ENCODE measurements at regions not wholly inside any gene's neighbourhood (a gene's known extent, or its start where the extent isn't known, plus 50 kb on each side); places are given as distances from the start of the nearest gene placed in this dataset.

DNA sequence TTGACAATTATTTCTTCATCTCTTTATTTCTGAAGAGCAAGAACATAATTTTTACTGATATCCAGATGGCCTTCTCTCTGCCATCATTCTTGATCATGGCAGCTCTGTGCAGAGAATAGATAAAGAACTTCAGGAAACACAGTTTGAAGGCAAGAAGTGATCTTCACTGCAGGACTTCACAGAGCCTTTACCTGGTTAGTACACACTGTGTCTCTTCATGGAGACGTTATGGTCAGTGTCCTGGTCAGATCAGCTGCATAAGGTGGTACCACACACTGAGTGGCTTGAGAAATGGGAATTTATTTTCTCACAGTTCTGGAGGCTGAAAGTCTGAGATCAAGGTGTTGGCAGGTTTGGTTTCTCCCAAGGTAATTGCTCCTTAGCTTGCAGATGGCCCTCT lies 129.5 kb downstream of the UTP18 start:
- no peak for DNase-seq

DNA sequence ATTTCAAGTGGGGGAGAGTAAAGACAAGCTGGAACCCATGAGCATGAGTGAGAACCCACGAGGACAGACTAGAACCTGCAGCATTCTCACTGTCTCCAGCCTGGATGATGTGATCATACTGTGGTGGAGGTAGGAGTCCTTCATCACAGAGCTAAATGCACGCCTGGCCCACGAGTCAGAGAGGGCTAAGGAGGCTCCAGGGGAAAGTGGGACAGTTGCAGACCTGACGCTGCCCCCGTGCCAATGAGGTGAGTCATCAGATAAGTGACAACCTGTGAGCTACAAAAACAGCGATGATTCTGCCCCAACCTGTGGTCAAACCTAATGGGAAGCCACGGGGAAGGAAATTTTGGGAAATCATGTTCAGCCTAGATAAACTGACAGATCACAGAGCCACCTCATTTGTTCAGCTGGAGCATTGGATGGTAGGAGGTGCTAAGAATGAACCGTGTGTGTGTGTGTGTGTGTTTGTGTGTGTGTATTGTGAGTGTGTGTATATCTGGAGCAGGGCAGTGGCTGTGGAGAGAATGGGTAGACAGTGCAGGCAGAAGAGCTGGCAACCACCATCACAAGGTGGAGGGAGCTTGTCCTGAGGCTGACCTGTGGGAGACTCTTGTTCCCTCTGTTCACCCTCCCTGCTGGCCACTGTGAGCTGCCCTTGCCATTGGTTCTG lies 131.8 kb downstream of the UTP18 start:
- DNase-seq: no peak

DNA sequence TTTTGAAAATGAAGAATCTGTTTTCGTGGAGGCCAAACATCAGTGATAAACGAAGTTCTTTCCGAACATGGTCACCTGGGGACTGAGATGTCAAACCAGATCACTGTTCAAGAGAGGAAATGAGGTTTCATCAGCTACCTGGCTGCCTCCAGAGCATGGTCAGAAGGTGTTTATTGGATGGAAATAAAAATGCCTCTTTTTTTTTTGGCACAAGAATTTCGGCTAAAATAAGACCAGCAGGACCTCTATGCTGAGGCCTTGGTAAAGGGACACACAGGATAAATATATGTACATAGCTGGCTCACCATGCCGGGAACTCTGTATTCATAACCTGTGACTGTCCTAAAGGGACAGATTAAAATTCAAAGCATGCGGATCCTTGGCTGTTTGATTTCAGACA lies 135.3 kb downstream of the UTP18 start:
- no peak for DNase-seq

DNA sequence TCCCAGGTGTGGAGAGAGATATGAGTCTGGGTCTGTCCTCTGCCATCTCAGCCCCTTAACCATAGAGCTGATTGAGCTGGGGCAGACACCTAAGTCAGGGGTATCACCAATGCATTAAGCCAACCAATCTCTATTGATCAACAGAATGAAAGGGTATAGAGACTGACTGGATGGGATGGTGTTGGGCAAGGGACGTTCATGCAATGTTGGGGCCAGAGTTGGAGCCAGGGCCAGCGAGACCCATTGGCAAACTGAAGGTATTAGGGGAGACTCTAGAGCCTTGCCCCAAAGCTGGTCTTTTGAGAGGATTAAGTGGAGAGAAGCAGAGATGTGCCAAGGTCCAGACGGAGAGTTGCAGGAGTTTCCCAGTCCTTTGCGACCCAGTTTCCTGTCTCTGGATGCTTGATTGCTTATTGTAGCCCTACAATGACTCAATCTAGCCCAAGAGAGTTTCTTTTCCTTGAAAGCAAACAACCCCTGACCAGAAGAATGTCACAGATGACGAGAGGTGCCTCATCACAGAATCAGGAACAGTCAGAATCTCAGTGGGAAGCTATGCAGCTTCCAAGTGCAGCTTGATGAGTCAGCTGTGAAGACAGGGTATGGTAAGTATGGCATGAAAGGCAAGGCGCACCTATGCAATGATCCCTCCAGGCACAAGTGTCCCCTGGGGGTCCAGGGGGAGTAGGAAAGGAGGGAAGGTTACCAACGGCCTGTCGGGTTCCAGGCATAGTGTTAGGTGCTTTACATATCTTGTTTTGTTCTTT lies 137.2 kb downstream of the UTP18 start:
- DNase-seq: no peak

DNA sequence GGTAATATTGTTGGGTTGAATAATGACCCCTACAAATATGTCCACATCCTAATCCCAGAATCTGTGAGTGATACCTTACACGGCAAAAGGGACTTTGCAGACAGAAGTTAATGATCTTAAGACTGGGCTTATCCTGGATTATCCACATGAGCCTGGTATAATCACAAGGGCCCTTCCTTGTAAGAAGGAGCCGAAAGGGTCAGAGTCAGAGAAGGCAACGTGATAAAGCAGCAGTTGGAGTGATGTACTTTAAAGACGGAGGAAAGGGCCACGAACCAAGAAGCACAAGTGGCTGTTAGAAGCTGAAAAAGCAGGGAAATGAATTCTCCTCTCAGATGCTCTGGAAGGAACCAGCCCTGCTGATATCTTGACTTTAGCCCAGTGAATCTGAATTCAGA lies 137.8 kb downstream of the UTP18 start:
- DNase-seq: no peak

DNA sequence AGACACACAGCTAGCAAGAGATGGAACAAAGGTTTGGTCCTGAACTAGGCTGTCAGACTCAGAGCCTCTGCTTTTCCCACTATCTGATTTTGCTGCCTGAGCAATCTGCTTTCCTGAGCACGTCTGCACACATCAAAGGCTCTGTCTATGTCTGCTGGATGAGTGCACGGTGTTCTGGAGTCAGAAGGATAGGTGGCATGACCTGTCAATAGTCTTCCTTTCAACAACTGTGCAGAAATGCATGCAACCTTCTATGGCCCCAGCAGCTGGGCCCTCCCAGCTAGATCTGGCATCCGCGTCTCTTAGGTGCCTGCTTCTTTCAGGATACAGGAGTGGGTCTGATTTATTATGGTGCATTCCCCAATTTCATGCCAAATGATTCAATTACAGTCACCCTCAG lies 138.3 kb downstream of the UTP18 start:
- no peak for DNase-seq

DNA sequence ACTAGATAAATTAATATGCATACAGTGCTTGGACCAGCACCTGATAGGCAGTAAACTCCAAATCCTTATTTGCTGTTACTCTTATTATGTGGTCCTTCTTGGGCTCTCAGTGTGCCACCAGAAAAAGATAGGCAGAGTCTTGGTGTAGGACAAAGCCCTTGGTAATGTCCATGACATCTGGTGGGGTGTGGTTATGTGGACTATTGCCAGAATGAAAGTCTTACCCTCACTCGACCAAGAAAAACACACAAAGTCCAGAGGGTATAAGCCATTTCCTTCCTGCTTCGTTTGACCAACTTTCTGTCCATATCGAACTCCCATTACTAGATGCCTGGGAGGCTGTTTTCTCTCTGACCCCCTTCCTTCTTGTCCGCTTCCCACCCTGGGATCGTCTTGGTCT lies 140.9 kb downstream of the UTP18 start:
- no peak for DNase-seq

DNA sequence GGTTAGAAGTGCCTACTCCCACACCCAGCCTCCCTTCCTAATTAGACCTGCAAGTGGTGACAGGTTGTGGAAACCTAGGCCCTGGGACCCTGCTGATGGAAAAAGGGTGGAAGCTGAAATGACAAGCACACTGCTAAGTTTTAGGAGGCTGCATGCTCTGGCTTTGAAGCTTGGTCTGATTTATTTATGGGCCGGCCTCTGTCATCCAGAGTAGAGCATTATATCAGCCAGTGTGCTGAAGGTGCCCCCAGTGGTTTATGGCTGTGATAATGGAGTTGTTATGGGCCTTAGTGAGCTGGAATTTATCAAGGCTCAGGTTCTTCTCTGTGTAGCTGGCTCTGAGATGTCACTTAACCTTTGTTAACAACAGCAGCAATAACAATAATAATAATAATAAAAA lies 142.6 kb downstream of the UTP18 start:
- DNase-seq: no peak

DNA sequence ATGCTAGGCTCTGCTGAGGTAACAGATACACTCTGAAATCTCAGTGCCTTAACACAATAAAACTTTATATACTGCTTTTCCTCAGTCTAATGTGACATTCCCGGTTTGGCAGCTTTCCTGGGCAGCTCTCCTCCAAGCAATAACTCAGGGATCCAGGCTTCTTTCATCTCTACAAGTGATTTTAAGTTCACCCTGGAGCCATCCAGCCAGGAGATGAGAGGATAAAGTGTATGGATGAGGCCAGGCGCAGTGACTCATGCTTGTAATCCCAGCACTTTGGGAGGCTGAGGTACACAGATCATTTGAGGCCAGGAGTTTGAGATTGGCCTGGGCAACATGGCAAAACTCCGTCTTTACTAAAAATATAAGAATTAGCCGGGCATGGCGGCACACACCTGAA lies 147.2 kb downstream of the UTP18 start:
- DNase-seq: no peak

DNA sequence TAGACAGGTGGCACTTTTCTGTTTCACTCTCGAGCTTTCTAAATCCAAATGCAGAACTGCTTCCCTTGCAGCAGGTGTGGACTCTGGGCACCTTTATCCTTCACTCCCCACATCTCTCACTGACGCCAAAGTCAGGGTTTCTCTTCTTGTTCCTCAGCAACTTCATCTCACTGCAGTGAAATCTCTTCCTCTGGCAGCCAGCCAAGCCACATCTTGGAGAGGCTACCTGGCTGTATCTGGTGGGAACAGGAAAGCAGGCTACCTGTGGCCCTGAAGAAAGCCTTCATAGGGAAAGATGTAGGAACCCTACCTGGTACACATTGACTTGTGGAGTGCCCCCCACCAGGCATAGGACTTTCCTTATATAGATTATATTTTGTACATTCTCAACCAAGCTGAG lies 159.1 kb downstream of the UTP18 start:
- no peak for DNase-seq

DNA sequence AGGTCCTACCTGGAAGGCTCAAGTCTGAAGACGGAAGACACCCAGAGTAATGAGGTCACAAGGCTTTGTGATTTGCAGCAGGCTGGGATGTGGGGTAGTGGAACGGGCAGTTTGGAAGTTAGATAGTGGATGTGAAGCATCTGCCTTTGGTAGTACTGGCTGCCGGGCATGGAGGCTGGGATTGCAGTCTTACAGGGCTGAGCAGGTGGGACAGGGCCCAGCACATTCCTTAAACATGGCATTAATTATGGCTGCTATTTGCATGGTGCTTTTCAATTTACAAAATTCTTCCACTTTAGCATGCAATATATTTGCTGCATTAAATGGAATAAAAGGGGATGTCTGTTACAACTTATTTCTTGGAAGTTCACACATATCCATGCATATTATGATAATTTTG lies 161.2 kb downstream of the UTP18 start:
- no peak for DNase-seq

DNA sequence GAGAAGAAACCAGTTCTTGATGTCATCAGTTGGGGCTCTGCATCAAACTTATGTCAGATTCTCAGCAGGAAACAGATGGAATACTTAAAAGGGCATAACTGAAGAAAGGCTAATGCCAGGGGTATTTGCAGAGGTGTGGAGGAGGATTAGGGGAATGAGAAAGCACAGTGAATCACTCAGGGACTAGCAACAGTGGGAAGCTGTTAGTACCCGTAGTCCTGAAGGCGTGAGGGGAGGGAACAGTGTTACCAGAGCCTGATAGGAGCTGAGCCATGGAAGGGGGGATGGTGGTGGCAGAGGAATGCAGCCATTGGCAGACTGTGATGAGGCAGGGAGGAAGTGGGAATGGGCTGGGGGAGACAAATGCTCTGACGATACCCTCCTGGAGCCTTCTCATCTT lies 162.3 kb downstream of the UTP18 start:
- DNase-seq: no peak

DNA sequence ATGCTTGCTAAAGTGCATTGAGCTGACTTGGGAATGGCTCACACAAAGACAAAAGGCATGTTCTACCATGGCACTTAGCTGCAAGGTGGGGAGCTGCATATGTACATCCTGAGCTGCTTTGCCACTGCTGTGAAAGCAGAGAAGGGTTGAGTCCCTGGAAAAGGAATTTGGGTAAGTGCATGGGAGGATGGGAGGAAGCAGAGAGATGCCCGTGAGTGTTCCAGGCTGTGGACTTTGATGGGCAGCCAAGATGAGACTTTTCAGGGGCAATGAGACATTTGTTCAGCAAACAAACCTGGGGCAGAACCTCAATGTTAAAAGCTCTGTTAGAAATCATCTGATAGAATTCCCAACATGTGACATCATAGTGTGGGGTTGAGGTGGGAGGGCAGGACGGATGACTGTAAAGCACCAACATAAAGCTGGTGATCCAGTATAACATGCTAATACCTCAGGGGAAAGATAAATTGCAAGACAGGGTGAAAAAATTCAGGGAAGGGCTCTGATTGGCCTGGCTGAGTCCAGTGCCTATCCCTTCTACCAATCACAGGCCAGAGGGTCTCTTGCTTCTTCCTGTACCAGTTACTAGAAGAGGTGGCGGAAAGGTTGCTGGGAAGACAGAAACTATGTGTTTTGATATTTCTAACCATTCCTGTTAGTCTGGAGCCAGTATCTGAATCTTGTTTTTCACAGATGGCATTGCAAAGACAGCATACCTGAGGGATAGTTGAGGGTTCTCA lies 163.2 kb downstream of the UTP18 start:
- DNase-seq: no peak

DNA sequence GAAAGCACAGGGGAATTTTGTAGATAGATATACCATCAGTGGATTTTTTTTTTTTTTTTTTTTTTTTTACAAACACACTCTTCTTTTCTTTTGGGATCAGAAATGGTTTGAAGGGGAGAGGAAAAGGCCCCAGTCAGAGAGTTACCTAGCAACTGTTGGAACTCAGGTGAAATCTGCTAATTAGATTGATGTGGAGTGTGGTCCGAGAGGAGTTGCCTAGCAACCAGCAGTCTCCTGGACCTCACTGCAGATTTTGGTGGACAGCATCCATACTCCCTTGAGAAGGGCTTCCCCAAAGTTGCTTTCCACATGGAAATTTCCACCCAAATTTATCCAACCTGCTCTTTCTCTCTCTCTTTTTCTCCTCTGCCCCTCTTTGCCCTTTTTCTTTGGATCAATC lies 165.4 kb downstream of the UTP18 start:
- no peak for DNase-seq

DNA sequence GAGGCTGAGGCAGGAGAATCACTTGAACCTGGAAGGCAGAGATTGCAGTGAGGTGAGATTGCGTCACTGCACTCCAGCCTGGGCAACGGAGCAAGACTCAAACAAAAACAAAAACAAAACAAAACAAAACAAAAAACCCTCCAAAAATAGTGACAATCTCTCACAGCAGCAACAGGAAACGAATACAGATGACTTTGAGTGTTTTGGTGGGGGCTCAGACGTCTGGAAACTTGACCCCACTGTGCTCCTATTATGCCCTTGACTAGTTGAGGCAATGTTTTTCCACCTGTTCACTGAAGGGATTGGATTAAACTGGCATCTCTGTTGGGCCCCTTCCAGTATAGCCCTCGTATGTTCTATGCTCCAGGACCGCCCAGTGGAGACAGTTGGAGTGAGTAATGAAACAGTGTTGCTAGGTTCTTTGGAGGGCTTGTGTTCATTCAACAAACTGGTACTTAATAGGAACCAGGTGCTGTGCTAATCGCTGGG lies 167.0 kb downstream of the UTP18 start:
- DNase-seq: peak; percentile 68

DNA sequence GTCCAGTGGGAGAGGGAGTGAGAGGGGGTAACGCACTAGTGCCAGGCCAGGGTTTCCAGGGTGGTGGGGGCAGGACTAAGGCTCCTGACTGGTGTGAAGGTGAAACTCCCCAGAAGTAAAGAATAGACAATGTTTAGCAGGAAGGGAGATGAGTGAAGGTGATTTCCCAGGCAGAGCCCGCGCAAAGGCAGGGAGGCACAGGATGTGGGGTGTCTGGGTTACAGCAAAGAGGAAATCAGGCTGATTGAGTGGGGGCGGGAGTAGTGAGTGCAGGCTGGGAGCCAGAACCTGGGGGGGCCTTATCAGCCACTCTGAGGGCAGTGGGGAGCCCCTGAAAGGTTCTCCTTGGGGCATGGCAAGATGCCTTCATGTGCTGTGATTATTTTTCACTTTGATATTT lies 167.5 kb downstream of the UTP18 start:
- DNase-seq: peak; percentile 88

DNA sequence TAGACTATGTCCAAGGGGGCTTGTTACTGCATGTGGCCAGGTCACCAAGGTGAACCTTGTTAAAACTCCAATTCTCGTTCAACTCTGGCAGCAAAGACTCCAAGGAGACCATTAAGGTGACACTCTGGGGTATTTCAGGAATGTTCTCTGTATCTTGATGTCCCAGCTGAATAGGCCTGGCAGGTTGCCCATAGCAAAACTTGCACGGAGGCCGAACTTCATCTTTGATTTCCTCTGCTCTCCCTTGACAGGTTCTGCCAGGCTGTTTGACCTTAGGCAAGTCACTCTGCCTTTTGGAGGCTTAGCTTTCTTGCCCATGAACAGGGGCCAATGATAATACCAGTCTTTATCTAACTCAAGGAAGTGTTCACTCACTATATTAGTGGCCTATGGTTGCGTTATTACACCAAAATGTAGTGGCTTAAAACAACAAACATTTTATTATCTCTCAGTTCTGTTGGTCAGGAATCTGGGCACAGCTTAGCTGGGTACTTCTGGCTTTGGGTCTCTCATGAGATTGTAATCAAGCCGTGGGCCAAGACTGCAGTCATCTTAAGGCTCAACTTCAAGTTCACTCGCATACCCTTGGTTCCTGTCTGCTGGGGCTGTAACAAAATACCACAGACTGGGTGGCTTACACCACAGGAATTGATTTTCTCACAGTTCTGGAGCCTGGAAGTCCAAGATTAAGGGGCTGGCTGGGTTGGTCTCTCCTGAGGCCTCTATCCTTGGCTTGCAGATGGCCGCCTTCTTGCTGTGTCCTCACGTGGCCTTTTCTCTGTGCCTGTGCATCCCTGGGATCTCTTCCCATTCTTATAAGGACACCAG lies 168.5 kb downstream of the UTP18 start:
- peak; percentile 31 for DNase-seq

DNA sequence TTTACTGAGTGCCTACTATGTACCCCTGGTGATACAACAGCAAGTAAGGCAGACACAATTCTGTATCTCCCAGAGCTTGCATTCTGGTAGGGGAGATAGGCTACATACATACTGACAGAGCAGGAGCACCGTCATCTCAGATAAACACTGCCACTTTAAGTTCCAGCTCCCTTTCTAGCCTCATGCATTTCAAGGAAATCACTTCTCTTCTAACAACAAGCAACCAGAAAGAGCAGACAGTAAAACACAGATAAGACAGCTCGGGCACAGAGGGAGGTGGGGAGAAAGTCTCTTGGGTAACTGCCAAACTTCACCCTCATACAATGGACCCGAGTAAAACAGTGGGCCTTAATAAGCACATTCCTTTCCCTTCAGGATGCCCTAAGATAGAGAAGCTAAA lies 169.6 kb downstream of the UTP18 start:
- peak; percentile 54 for DNase-seq

DNA sequence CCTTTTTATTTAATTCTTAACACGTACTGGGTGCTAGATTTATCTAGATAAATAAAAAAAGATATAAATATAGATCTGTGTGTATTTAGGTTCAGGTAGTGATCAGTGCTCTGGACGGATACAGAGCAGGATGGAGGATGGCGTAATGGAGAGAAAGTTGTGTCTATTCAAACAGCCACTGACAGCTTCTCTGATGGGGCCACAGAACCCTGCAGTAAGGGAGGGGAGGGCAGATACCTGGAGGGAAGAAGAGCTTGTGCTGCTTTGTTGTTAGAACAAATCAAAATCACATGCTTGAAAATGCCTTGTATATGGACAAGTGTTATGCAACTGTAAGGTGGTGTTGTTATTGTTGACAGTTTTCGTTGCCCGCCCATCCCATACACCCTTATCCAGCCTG lies 170.2 kb downstream of the UTP18 start:
- DNase-seq: peak; percentile 24

DNA sequence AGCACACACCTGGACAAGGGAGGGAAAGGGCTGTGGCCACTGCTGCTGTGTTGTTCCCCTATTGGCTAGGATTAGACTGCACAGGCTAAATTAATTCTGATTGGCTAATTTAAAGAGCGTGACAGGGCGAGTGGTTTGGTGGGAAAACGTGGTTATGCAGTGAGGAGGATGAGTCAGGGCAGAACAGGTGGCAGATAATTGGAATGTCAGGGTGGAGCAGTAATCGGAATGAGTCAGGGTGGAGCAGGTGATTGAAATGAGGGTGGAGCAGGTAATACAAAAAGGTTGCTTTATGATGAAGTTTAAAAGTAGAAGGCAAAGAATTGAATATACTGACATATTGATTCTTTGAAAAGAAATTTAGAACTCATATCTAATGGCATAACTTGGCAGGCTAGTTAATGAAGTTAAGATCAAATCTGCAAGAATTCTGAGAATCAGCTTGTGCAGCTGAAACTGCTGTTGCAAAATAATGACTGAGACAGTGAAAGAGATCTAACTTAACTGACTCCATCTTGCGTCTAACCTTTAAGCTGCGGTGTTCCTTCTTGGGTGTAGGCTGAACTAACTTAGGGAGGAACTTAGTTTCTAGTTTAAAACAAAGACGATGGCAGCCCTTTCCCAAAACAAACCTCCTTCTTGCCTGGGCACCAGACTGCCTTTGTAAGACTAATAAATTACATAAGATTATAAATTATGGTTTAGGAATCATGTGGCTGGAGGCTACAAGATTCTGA lies 174.3 kb downstream of the UTP18 start:
- DNase-seq: peak; percentile 44

DNA sequence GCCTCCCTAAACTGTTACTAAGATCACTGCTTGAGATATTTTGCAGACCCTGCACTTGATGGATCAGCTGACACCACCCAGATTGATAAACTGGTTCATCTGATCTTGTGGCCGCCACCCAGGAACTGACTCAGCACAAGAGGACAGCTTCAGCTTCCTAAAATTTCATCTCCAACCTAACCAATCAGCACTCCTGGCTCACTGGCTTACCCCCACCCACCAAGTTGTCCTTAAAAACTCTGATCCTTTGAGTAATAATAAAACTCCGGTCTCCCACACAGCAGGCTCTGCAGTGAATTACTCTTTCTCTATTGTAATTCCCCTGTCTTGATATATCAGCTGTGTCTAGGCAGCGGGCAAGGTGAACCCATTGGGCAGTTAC lies 174.8 kb downstream of the UTP18 start:
- DNase-seq: peak; percentile 76

DNA sequence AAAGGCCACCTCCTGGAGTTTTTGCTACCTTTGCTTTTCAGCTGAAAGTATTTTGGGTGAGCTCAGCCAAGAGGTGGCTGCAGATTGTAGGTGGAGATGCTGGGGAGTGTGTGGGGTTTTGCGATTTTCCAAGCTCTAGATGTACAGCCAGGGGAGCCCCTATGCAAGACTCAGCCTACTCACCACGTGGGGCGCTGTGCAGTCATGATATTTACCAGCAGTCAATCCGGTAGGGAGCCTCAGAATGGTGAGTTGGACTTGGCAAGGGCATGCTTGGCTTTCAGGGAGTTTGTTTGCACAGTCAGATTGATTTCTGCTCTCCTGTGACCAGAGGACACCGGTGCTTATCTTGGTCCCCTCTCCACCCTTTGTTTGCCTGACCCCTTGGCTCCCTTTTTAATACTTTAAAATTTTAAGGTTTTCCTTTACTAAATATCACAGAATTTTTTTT lies 175.3 kb downstream of the UTP18 start:
- peak; percentile 66 for DNase-seq

Measured in CD4-positive, alpha-beta T cell treated with Interleukin-4 for 4 hours (primary cell).